Neural cell (in vitro differentiated cells): ENCODE measurements at regions not wholly inside any gene's neighbourhood (a gene's known extent, or its start where the extent isn't known, plus 50 kb on each side); places are given as distances from the start of the nearest gene placed in this dataset.

Experiments used
- H2AFZ ChIP-seq: fragments of 200-600, 300-800 bp; sonication (generic), shearing (Covaris generic); 2 replicates; pipeline ENCODE4 v1.6.0; 2014; ENCODE audit warnings: low read depth, mild to moderate bottlenecking, antibody characterized with exemption, low read length, moderate library complexity
- H3F3A ChIP-seq: fragments of 200-600 bp; shearing (Covaris generic); 2 replicates; pipeline ENCODE4 v1.6.1; 2016; ENCODE audit warnings: mild to moderate bottlenecking, moderate library complexity, mixed read lengths, antibody characterized with exemption, low read length; ENCODE audit not compliant: insufficient read depth, poor library complexity, severe bottlenecking
- H3K27ac ChIP-seq: fragments of 200-600, 300-800 bp; sonication (generic), shearing (Covaris generic); 2 replicates; pipeline ENCODE4 v1.5.1; 2014; ENCODE audit warnings: mild to moderate bottlenecking, low read length, moderate library complexity
- H3K27me3 ChIP-seq: fragments of 300-800, 200-600 bp; sonication (generic), shearing (Covaris generic); 2 replicates; pipeline ENCODE4 v1.6.0; 2014; ENCODE audit warnings: mild to moderate bottlenecking, low read depth, low read length, moderate library complexity; ENCODE audit not compliant: insufficient read depth
- H3K36me3 ChIP-seq: fragments of 300-800, 200-600 bp; sonication (generic), shearing (Covaris generic); 2 replicates; pipeline ENCODE4 v1.5.1; 2014; ENCODE audit warnings: mild to moderate bottlenecking, antibody characterized with exemption, low read length, moderate library complexity; ENCODE audit not compliant: insufficient read depth
- H3K4me2 ChIP-seq: fragments of 300-800, 200-600 bp; sonication (generic), shearing (Covaris generic); 2 replicates; pipeline ENCODE4 v1.6.0; 2014; ENCODE audit warnings: mild to moderate bottlenecking, low read length
- H3K4me3 ChIP-seq: fragments of 300-800, 200-600 bp; sonication (generic), shearing (Covaris generic); 2 replicates; pipeline ENCODE4 v1.5.1; 2014; ENCODE audit warnings: mild to moderate bottlenecking, low read length, moderate library complexity
- H3K79me2 ChIP-seq: fragments of 200-600 bp; shearing (Covaris generic); replicated peaks from 2 replicates; pipeline ENCODE4 v1.6.0; 2014; ENCODE audit warnings: mild to moderate bottlenecking, low read length, moderate library complexity; ENCODE audit not compliant: insufficient read depth
- H3K9ac ChIP-seq: fragments of 300-800, 200-600 bp; sonication (generic), shearing (Covaris generic); 2 replicates; pipeline ENCODE4 v1.6.1; 2016; ENCODE audit warnings: mild to moderate bottlenecking, low read length, mixed read lengths
- H3K9me2 ChIP-seq: fragments of 200-600 bp; shearing (Covaris generic); 2 replicates; pipeline ENCODE4 v1.6.1; 2016; ENCODE audit warnings: mild to moderate bottlenecking, low read length, mixed read lengths; ENCODE audit not compliant: insufficient read depth
- H3K9me3 ChIP-seq: fragments of 200-600, 300-800 bp; sonication (generic), shearing (Covaris generic); 2 replicates; pipeline ENCODE4 v1.6.1; 2016; ENCODE audit warnings: mild to moderate bottlenecking, mixed run types, low read length, moderate library complexity, mixed read lengths
- H4K20me1 ChIP-seq: fragments of 200-600 bp; shearing (Covaris generic); 2 replicates; pipeline ENCODE4 v1.6.1; 2016; ENCODE audit warnings: mild to moderate bottlenecking, mixed run types; ENCODE audit not compliant: insufficient read depth
- CTCF ChIP-seq: fragments of 450-650 bp; IDR thresholded peaks from 2 replicates; pipeline ENCODE4 v1.5.1; 2014; ENCODE audit warnings: antibody characterized with exemption, mild to moderate bottlenecking, moderate library complexity; ENCODE audit not compliant: poor library complexity, severe bottlenecking
- EP300 ChIP-seq: fragments of 450-650 bp; conservative IDR thresholded peaks from 2 replicates; pipeline ENCODE4 v1.6.1; 2014; ENCODE audit warnings: antibody characterized with exemption, mild to moderate bottlenecking, moderate library complexity; ENCODE audit not compliant: poor library complexity, severe bottlenecking
- EZH2 ChIP-seq: fragments of 200-600, 300-800 bp; shearing (Covaris generic), sonication (generic); IDR thresholded peaks from 2 replicates; pipeline ENCODE4 v1.6.1; 2014; ENCODE audit warnings: antibody characterized with exemption, low read length, borderline replicate concordance, mild to moderate bottlenecking; ENCODE audit not compliant: insufficient read depth, poor library complexity, severe bottlenecking
- MXI1 ChIP-seq: fragments of 450-650 bp; conservative IDR thresholded peaks from 2 replicates; pipeline ENCODE4 v1.6.1; 2014; ENCODE audit warnings: antibody characterized with exemption, mild to moderate bottlenecking; ENCODE audit not compliant: poor library complexity, severe bottlenecking
- POLR2AphosphoS5 ChIP-seq: IDR thresholded peaks from 2 replicates; pipeline ENCODE4 v1.6.1; 2012
- RAD21 ChIP-seq: fragments of 450-650 bp; conservative IDR thresholded peaks from 2 replicates; pipeline ENCODE4 v1.6.1; 2014; ENCODE audit warnings: antibody characterized with exemption, mild to moderate bottlenecking, moderate library complexity
- REST ChIP-seq: IDR thresholded peaks from 2 replicates; pipeline ENCODE4 v1.6.1; 2012; ENCODE audit warnings: borderline replicate concordance
- SMC3 ChIP-seq: fragments of 450-650 bp; conservative IDR thresholded peaks from 2 replicates; pipeline ENCODE4 v1.6.1; 2014; ENCODE audit warnings: antibody characterized with exemption, mild to moderate bottlenecking, moderate library complexity; ENCODE audit not compliant: poor library complexity
- TAF1 ChIP-seq: IDR thresholded peaks from 2 replicates; pipeline ENCODE4 v1.6.1; 2012; ENCODE audit warnings: low read depth

GRCh38 chr7:130960208-130960988 is 226.4 kb upstream of the KLF14 start:
- H3K27me3 ChIP-seq: no peaks in the 10 kb centered on the region
- H3K9ac ChIP-seq: no peak overlapping the region
- no peaks in the 10 kb centered on the region for H3K36me3 ChIP-seq
- no peak overlapping the region for H3K4me3 ChIP-seq
- H3K79me2 ChIP-seq: no peaks in the 10 kb centered on the region
- no peaks in the 10 kb centered on the region for H4K20me1 ChIP-seq
- H3K27ac ChIP-seq: no peak overlapping the region
- H3K9me3 ChIP-seq: no peaks in the 10 kb centered on the region
- no peak overlapping the region for H3K4me2 ChIP-seq
- no peak for TF ChIP-seq POLR2AphosphoS5
- TF ChIP-seq EZH2: no peak
- TF ChIP-seq RAD21: no peak
- TF ChIP-seq CTCF: no peak
- TF ChIP-seq MXI1: no peak
- no peak for TF ChIP-seq EP300
- H2AFZ ChIP-seq: no peak overlapping the region
- no peaks in the 10 kb centered on the region for H3K9me2 ChIP-seq
- no peaks in the 10 kb centered on the region for H3F3A ChIP-seq

- H3K4me2 ChIP-seq: no peak overlapping the region
- H3K9me3 ChIP-seq: no peaks in the 10 kb centered on the region
- H3K4me3 ChIP-seq: no peak overlapping the region
- no peaks in the 10 kb centered on the region for H4K20me1 ChIP-seq
- H3K9ac ChIP-seq: no peak overlapping the region
- H3K79me2 ChIP-seq: no peaks in the 10 kb centered on the region
- H2AFZ ChIP-seq: no peak overlapping the region
- no peak overlapping the region for H3K27ac ChIP-seq
- TF ChIP-seq EP300 (no peak), REST (no peak), SMC3 (no peak), TAF1 (no peak), CTCF (no peak), RAD21 (no peak), POLR2AphosphoS5 (no peak), EZH2 (no peak), MXI1 (no peak)
- no peaks in the 10 kb centered on the region for H3F3A ChIP-seq
- H3K36me3 ChIP-seq: no peaks in the 10 kb centered on the region
- H3K27me3 ChIP-seq: no peaks in the 10 kb centered on the region
- no peaks in the 10 kb centered on the region for H3K9me2 ChIP-seq
Measured at GRCh38 chr7:130961128-130961601, 227.2 kb upstream of the KLF14 start.
